GM04504 (cell line): ENCODE measurements at regions not wholly inside any gene's neighbourhood (a gene's known extent, or its start where the extent isn't known, plus 50 kb on each side); places are given as distances from the start of the nearest gene placed in this dataset.

ENCODE experiments used
- DNase-seq: peaks from one replicate; pipeline ENCODE4 v3.0.0-alpha.2; 2012; ENCODE audit warnings: low read depth

DNA sequence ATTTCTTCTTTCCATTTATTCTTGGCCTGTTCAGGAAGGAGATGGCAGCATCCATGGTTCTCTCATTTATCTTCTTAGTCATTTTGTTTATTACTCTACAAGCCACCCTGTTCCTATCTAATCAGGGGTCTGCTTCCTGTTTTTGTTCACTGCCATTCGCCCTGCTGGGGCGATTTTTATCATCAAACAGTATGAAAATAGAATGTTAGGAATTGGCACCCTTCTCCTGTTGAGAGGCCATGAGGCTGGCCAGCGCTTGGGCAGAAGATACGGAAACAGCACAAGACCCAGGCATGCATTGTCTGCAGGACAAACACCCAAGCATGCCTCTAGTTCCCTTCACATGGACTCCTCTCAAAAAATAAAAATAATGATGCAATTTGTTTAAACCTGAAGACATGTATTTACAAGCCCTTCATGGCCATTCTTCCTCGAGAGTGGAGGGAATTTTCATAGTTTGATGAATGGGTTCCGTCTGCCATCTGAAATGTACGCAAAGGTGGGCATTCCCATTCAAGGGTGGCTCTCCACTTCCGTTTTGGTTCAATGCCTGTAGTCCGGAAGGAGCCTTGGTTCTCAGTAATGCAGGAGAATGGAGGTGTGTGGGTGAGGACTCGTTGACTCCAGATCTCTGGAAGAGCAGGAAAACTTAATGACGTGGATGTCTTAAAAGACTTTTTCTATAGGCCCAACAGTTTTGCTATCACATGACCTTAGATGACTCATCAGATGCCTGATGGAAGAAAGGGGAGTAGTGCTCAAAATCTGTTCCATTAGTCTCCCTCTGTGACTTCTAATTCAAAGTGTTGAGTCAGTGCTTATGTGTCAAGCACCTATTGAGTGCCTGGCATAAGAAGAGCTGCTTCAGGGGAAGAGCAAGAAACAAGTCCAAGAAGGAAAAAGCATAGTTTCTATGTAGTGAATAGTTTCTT is 252.4 kb upstream of the TBX3 start:
- no peak for DNase-seq

DNA sequence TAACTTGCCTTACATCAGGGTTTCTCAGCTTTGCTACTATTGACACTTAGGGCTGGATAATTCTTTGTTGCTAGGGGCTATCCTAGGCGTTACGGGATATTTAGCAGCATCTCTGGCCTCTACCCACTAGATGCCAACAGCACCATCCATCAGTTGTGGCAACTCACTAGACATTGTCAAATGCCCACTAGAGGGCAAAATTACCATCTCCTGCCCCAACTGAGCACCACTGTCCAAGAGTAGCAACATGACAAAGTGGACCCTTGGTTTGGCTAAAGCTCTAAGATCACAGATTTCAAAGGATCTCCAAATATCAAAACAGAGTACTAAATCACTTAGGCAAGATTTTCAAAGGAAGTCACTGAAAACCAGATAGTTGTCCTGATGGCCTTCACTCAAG is 251.7 kb upstream of the TBX3 start:
- no peak for DNase-seq

DNA sequence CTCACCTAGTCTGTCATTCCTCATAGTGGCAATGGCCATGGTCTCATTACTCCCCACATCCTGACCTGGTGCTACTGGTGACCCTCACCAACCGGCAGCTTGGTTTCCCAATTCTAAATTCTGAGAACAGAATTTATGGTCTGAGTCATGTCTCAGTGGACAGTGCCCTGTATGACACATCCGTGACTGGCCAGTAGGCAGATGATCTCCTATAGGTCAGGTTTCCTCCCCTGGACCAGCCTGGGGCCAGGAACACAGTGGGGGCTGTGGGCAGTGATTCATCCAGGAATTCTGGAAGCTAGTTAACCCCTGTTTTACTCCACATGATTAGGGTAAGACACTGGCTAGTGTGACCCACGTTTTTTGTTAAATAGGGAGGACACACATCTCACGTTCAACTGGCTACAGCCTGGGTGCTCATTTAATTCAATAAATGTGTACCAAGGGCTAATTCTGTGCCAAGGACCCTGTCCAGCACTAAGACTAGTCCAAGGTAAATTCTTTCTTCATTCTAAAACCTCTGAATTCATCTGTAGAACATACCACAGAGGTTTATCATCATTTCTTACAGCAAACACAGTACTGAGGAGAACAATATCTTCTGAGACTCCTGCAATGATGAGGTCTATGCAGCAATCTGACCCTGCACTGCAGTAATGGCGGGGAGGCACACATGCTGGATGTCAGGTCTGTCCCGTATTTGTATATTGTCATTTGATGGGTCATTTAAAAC is 249.6 kb upstream of the TBX3 start:
- DNase-seq, result peak; percentile 91

DNA sequence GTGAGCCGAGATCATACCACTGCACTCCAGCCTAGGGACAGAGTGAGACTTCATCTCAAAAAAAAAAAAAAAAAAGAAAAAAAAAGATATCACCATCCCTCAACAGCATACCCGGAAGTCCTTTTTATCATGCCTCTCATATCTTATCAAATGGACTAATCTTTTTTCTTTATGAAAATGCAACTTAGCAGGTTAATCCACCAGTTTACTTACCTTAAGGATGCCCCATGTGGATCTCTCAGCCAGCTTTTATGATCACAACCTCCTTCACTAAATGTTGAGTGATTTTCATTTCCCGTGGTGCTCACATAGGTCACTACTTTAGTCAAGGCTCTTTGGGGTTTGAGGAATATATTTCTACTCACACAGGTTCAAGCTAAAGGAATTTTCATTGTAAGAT is 248.8 kb upstream of the TBX3 start:
- no peak for DNase-seq

DNA sequence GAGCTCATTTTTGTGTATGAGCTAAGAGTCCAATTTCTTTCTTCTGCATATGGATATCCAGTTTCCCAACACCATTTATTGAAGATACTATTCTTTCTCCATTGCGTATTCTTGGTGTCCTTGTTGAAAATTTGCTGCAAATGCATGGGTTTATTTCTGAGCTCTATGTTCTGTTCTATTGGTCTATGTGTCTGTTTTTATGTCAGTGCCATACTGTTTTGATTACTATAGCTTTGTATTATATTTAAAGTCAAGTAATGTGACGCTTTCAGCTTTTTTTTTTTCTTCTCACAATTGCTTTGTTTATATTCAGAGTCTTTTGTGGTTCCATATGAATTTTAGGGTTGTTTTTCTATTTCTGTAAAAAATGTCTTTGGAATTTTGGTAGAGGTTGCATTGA is 247.1 kb upstream of the TBX3 start:
- DNase-seq, result no peak

DNA sequence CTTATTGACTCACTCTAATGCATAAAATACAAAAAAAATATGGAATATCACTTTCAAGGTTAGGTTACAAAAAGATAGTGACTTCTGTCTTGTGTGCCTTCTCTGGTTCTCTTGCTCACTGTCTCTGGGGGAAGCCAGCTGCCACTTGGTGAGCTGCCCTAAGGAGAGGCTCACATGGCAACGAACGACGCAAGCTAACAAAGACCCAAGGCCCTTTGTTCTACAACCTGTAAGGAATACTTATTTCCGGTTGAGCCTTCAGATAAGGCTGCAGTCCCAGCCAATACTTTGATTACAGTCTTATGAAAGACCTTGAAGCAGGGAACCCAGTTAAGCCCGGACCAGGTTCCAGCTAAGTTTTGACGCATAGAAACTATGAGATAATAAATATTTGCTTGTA is 242.4 kb upstream of the TBX3 start:
- no peak for DNase-seq

DNA sequence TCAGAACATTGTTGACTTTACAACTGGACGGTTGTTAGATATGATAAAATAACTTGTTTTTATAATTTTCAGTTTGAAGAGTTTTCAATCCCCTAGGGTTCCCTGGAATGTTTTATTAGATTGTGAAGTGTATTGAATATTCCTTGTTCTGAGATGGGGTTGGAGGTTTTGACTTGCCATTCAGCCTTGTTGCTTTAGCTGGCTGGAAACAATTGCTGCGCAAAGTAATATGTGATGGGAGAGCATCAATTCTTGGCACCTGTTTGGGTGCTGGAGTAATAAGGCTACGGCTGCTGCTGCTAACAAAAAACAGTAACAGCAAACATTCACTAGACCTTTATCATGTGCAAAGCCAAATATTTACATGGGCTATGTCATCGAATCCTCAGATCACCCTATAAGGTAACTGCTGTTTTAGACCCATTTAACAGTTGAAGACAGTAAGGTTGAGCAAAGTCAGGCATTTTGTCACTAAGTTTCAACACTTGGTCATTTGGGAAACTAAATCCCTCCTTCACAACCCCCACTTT is 241.0 kb upstream of the TBX3 start:
- no peak for DNase-seq

DNA sequence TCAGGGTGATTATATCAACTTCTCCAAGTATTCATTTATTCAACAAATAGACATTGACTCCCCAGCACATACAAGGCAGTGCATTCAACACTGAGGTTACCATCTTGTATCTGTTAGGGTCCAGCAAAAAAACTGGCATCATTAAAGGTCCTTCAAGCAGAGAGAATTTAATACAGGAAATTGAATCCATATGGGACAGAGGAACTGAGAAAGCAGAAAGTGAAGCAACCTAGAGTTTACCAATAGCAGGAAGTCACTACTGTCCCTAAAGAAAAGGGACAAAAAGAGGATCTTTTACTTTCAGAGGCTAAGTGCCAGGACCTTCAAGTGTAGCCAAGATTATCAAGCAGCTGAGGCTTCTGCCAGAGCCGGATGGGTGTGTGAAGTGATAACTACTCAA is 237.8 kb upstream of the TBX3 start:
- DNase-seq, result no peak

DNA sequence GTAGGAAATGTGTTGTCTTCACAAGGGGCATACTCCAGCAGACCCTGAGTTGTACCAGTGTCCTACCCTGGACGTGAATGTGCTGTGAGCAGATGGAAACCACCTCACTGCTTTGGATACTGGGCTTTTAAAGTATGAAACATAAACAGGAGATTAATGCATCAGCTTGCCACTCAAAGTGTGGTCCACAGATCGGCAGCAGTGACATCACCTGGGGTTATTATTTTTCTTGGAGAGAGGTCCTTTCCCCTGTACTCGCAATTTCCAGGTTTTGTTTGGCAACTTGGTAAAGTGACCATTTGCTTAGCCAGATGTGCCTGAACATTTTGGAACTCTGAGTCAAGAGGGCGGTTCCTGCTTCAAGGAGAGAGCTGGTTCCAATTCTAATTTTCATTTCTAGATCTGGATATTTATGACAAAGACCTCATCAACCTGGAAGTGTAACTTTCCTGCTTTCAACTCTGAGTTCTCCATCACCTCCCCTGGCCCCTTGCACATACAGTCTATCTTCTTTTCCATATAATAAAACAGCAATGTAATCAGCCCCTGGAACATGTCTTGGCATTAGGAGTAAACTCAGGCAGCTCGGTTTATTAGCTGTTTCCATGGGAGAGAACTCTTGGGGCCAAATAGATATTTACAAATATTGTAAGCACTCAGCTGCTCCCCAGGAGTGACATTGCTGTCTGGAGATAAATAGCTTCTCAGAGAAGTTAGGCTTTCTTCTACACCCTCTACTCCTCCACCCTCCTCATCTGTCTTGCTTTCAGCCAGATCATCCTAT is 237.0 kb upstream of the TBX3 start:
- peak; percentile 67 for DNase-seq

DNA sequence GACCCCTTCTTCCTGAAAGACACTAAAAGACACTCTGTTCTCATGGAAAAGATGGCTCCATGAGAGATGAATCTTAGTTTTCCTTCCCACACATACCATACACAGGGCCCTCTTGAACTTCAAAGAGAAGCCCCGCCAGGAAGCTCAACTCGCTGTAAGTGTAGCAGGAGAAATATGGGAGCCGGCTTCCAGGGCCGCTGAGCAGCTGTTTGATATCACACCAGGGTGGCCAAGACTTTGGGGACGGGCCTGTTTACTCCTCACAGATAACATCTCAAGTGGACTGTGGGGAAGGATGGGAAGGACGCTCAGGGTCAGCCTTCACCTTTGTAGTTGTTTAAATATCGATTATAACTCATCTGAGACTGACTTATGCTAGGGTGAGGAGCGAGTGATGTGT is 235.5 kb upstream of the TBX3 start:
- no peak for DNase-seq

DNA sequence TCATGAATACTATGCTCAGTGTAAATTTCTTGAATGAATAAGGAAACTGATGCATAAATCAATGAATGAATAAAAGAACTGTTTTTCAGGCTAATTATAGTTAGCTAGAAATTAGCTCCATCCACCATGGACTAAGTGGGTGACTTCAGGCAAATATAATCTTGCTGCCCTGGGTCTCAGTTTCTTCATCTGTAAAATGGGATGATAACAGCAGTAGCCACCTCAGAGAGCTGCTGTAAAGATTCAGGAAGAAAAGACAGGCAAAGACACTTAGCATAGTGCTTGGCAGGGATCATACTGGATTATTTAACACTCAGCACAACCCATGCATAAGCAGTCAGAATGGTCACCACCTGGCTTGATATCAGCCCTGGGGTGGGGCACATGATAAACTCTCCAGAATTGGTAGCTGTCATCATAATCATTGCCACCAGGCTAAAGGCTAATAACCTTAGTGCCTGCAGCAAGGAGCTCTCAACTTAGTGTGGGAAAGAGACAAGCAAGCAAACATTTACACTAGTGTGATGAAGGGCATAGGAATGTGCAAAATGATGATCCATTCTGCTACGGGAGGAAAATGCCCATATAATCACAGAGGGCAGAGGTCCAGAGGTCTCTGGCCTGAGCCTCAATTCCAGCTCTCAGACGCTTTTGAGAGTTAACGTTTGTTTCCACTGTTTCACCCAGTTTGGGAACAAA is 234.7 kb upstream of the TBX3 start:
- peak; percentile 82 for DNase-seq

DNA sequence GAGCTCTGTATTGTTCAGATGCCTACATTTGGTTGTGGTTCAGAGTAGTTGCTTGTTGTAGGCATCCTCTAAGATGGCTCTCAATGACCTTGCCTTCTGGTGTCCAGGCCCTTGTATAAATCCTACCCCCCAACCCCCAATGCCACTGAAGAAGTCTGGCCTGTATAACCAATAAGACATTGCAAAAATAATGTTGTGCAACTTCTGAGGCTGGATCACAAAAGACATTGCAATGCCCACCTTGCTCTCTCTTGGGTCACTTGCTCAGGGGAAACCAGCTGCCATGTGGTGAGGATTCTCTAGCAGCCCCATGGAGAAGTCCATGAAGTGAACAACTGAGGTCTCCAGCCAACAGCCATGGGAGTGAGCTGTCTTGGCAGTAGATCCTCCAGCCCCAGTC is 234.0 kb upstream of the TBX3 start:
- no peak for DNase-seq

DNA sequence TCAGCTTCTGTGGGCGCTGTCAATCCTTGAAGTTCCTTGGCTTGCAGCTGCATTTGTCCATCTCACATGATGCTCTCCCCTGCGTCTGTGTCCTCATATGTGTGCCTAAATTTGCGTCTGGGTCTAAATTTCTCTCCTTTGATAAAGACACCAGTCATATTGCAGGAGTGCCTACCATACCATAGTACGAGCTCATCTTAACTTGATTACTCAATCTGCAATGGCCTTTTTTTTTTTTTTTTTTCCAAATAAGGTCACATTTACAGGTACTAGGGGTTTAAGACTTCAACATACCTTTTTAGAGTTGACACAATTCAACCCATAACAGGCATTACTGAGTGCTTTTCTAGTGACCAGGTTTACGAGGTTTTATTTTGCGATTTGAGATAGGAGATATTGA is 233.3 kb upstream of the TBX3 start:
- DNase-seq, result no peak

DNA sequence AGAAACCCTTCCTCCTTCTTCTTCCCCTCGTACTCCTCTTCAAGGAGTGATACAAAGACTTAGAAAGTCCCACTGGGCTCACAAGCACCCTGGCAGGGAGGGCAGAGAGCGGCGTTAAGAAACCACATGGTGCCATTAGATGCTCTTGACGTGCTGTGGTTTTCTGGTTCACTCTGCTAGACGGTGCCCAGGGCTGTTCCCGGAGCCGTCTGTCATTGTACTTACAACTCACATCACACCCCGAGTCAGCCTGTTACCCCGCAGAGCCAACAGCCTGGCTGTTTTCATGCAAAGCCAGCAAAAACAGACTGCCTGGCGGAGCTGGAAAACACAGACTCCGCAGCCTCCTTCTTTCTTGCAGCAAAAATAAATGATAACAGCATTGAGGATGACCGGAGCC is 232.6 kb upstream of the TBX3 start:
- DNase-seq, result no peak

DNA sequence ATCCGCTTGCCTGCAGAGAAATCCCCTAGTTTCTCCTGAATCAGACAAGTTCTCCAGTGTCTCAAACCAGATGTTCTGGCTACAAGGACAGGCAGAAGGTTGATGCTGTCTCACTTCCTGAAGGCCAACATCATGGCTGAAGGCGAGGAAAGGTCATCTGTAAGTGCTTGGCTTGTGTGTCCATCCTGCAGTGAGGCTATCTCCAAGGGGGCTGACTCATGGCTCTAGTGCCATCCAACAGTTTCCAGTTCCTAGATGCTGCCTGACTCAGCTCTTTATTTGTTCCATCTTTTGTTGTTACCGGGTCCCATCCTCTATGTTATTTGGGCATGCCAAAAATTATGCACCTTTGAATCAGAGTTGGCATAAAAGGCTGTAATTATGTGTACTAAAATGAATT is 232.1 kb upstream of the TBX3 start:
- peak; percentile 87 for DNase-seq

DNA sequence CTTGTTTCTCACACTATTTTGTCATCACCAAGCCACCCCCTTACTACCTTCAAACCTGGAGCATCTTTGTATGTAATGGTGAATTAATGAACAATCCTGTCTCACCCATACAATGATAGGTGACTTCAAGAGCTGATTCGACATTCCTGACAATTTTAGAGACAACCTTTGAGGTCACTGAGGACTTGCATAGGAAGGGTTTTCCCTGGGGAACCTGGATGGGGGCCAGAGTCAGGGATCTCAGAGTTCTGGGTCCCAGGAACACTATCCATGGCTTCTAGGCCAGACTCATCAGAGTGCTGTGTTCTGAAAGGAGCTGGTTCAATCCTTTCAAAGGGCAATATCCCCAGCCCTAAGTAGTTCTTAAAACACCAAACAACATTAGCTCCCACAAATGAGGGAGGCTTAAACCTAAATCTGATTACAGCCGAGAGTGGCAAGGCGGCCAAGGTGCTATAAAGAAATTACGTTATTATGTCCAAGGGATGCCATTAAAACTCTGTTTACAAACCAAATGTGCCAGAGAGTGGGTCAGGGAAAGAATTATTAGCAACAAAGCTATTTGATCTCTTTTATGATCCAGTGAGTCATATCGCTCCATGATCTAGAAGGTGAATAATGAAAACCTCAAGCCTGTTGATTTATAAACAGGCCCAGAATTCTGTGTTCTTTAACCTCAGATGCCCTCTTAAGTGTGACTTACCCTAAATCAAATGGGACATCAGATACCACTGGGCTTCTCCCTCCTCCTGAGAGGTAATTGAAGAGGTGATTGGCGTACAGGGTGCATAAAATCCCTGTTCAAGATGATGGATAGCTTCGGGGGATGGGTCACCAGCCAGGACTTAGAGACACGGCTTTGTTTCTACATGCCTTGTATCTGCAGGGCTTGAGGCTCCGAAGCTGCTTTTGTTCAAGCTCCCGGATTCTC is 230.2 kb upstream of the TBX3 start:
- peak; percentile 69 for DNase-seq

DNA sequence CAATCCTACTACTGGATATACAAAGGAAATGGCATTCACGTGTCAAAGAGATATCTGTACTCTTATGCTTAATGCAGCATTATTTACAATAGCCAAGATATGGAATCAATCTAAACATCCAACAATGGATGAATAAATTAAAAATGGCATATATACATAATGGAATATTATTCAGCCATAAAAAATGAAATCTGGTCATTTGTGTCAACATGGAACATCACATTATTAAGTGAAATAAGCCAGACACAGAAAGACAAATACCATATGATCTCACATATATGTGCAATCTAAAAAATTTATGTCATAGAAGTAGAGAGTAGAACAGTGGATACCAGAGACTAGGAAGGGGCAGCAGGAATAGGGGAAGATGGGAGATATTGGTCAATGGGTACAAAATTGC is 228.8 kb upstream of the TBX3 start:
- no peak for DNase-seq

DNA sequence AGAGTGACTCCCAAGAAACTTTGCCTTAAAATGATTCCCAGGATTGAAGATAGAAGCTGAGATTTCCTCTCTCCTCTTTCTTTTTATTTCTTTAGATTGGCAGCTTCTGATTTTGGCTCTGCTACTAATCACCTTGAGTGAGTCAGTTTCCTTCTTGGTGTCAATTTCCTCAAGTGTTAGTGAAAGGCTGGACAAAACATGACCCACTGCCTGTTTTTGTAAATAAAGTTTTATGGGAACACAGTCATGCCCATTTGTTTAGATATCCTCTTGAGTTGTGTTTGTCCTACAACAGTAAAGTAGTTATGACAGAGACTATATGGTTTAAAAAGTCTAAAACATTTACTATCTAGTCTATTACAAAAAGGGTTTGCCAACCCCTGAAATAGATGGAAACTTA is 227.2 kb upstream of the TBX3 start:
- DNase-seq, result no peak

DNA sequence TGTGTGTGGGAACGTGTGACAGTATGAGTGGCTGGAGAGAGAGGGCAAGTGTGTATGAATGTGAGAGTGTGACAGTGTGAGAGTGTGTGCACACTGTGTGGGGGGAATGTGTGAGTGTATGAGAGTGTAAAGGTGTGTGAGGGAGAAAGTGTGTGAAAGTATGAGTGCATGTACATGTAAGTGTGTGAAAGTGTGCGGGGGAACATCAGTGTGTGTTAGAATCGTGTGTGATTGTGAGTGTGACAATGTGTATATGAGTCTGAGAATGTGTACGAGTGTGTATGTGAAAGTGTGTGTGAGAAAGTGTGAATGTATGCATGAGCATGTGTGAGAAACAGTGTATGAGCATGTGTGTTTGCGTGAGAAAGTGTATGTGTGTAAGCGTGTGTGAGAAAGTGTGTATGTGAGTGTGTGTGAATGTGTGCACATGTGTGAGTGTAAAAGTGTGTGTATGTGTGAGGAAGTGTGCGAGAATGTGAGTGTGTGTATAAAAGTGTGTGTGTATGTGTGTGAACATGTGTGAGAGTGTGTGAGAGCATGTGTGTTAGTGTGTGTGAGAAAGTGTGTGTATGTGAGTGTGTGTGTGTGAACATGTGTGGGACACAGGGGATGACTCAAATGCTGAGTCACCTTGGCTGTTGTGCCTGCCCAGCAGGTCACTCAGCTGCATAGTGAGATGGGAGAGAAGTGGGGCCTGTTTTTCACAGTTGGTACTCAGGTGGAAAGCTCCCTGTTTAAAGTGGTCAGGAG is 220.5 kb upstream of the TBX3 start:
- no peak for DNase-seq

DNA sequence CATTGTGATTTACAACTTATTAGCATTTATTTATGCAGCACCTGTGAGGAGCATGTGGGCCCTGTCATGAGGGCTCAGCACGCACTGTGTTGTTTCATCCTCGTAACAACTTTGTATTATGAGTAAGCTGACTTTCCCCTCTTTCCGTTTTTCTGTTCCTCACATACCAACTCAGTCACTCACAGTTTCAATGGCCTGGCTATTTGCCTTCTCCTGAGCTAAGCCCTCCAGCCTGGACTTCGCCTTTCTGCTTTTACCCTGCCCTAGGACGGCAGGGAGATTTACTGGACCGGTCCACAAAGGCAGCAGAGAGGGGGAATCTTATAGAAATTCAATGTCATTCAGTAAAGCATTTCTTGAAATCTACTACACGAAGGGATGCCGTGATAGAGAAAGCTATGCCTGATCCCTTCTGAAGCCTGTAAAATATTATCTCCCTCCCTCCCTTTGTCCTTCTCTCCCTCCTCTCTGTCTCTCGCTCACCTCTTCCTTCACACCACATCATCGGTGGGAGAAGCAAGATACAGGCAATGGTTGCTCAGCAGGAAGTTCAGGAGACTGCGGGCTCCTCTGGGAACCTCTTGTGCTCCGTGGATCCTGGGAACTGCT is 219.2 kb upstream of the TBX3 start:
- no peak for DNase-seq
